Body of pancreas (tissue), 4 donors: ENCODE measurements at regions not wholly inside any gene's neighbourhood (a gene's known extent, or its start where the extent isn't known, plus 50 kb on each side); places are given as distances from the start of the nearest gene placed in this dataset.

Experiments used
- ATAC-seq: fragments of 150-250 bp; one replicate; pipeline ENCODE4 v1.9.1; 2016
- DNase-seq, 4 donors: peaks; one replicate each; pipeline ENCODE4 v3.0.0-alpha.2; 2019
- H3K27ac ChIP-seq, 4 donors: fragments of 200-600 bp; sonication (generic); 1 replicate in 3 of 4; 2 replicates in 1 of 4; pipeline versions ENCODE4 v1.5.1 to v1.6.1; 2016 to 2019; ENCODE audit warnings: mild to moderate bottlenecking in 1 of 4, mixed read lengths in 1 of 4, moderate library complexity in 1 of 4
- H3K27me3 ChIP-seq, 2 donors: fragments of 200-600 bp; sonication (generic); one replicate each; pipeline ENCODE4 v1.6.0; 2016; ENCODE audit warnings: mild to moderate bottlenecking in 1 of 2
- H3K36me3 ChIP-seq, 2 donors: fragments of 200-600 bp; sonication (generic); replicated peaks in 1 of 2; 2 replicates each; pipeline ENCODE4 v1.5.1; 2016; ENCODE audit warnings: low read depth in 2 of 2; ENCODE audit not compliant: insufficient read depth in 1 of 2
- H3K4me1 ChIP-seq: fragments of 200-600 bp; sonication (generic); one replicate; pipeline ENCODE4 v1.6.0; 2016
- H3K4me3 ChIP-seq, 2 donors: fragments of 200-600 bp; sonication (generic); 1 replicate in 1 of 2; 2 replicates in 1 of 2; pipeline ENCODE4 v1.5.1; 2016 to 2019
- H3K9me3 ChIP-seq, 3 donors: fragments of 200-600 bp; sonication (generic); 1 replicate in 2 of 3; 2 replicates in 1 of 3; pipeline ENCODE4 v1.5.1; 2016
- POLR2A ChIP-seq, 3 donors: fragments of 450-650 bp; IDR thresholded peaks; one replicate each; pipeline ENCODE4 v1.6.1; 2016; ENCODE audit warnings: antibody characterized with exemption in 3 of 3, mild to moderate bottlenecking in 2 of 3
- WGBS, 2 donors: methylation state at CpG; one replicate each; pipeline ENCODE4 v1.1.5; 2017; 5-methylcytosine and 5-hydroxymethylcytosine counted together
- intact Hi-C: fragments of 100-400 bp; cut with DNase I; formaldehyde crosslinking; loops from one replicate; pipeline ENCODE4 v1.15.1; 2023
- TF ChIP-seq, protein P1 (sequence below), 7 experiments: fragments of 450-650 bp in 4 of 7; fragments of 200-600 bp in 3 of 7; sonication (generic) in 3 of 7; IDR thresholded peaks; one replicate each; pipeline ENCODE4 v1.5.1; 2016 to 2019; ENCODE audit warnings: antibody characterized with exemption in 7 of 7

DNA sequence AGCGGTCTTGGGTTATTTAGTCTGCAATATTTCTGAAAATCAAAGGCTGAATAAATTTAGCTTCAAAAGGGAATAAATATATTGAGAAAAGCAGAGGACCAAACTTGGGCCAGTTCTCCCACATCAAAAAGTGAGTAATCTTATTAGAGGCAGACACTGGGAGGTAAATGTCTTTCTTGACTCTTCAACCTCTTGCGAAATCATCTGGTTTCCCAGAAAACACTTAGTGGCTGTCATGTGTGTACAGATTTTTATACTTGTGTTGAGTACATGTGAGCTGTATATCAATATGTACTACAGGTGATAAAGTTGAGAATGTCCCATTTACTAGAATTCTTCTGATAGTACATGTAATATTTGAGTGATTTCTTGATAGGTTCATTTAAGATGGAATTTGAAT is 454.9 kb downstream of the PRR16 start:
- intact Hi-C loops = no loop called here
- TF ChIP-seq, protein P1, sequence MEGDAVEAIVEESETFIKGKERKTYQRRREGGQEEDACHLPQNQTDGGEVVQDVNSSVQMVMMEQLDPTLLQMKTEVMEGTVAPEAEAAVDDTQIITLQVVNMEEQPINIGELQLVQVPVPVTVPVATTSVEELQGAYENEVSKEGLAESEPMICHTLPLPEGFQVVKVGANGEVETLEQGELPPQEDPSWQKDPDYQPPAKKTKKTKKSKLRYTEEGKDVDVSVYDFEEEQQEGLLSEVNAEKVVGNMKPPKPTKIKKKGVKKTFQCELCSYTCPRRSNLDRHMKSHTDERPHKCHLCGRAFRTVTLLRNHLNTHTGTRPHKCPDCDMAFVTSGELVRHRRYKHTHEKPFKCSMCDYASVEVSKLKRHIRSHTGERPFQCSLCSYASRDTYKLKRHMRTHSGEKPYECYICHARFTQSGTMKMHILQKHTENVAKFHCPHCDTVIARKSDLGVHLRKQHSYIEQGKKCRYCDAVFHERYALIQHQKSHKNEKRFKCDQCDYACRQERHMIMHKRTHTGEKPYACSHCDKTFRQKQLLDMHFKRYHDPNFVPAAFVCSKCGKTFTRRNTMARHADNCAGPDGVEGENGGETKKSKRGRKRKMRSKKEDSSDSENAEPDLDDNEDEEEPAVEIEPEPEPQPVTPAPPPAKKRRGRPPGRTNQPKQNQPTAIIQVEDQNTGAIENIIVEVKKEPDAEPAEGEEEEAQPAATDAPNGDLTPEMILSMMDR (IDR thresholded peaks at IDR 0.05) = no peak
- TF ChIP-seq POLR2A (IDR thresholded peaks at IDR 0.05) = no peak
- 87 to 88% methylated on average over 2 of the region's 2 CpGs for WGBS, 2 donors
- H3K4me1 ChIP-seq = no peaks in the 10 kb centered on the region
- ATAC-seq (no peak), DNase-seq (no peak)
- H3K9me3 ChIP-seq = no peaks in the 10 kb centered on the region
- H3K36me3 ChIP-seq = no peaks in the 10 kb centered on the region
- no peak overlapping the region for H3K4me3 ChIP-seq
- H3K27ac ChIP-seq = no peak overlapping the region
- H3K27me3 ChIP-seq = no peaks in the 10 kb centered on the region

DNA sequence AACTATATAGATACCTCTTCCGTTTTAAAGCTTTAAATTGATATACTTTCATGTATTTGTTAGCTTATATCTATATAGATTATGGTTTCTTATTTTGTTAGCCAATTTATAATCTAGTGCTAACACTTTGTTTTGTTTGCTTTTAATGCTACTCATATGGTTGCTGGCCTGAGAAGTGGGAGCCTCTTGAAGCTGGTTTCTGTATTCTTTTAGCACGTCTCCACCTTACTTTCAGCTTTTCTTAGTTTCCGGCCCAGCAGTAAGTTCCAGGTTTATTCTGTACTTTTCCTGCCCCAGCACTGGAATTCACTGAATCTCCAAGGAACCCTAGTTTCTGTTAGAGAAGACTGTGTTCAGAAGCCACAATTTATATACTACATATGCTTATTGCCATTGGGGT is 458.9 kb downstream of the PRR16 start:
- Histone ChIP-seq H3K27me3 (no peaks in the 10 kb centered on the region), H3K36me3 (no peaks in the 10 kb centered on the region), H3K4me3 (no peak overlapping the region), H3K4me1 (peaks cover 6% of the 10 kb centered on the region), H3K9me3 (no peaks in the 10 kb centered on the region), H3K27ac (no peak overlapping the region)
- DNase-seq (no peak), ATAC-seq (no peak)
- TF ChIP-seq, protein P1 (IDR thresholded peaks at IDR 0.05) = no peak
- no peak for TF ChIP-seq POLR2A (IDR thresholded peaks at IDR 0.05)
- 87 to 89% methylated on average over 3 of the region's 3 CpGs for WGBS, 2 donors
- intact Hi-C loops = no loop called here

DNA sequence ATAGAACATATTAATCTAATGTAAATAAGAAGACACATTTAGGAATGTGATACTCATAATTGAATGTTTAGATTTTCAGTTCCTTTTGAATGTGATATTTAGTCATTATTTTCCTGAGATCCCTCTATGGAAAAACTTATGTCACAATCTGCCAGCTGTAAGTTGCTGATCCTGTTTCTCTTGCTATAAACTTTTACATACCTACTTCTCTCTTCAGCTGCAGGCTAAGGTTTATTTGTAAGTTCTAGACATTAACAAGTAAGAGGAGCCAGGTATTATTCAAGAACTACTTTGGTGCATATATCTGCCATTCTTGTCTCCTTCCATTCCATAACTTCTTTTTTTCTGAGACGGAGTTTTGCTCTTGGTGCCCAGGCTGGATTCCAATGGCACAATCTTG is 462.4 kb downstream of the PRR16 start:
- 93 to 100% methylated on average over 1 of the region's 1 CpG for WGBS, 2 donors
- Histone ChIP-seq H3K4me1 (peaks cover 10% of the 10 kb centered on the region), H3K4me3 (no peak overlapping the region), H3K9me3 (no peaks in the 10 kb centered on the region), H3K27ac (no peak overlapping the region), H3K36me3 (no peaks in the 10 kb centered on the region), H3K27me3 (no peaks in the 10 kb centered on the region)
- no peak for DNase-seq
- intact Hi-C loops = no loop called here
- no peak for TF ChIP-seq POLR2A (IDR thresholded peaks at IDR 0.05)
- TF ChIP-seq, protein P1 (IDR thresholded peaks at IDR 0.05) = no peak
- no peak for ATAC-seq

DNA sequence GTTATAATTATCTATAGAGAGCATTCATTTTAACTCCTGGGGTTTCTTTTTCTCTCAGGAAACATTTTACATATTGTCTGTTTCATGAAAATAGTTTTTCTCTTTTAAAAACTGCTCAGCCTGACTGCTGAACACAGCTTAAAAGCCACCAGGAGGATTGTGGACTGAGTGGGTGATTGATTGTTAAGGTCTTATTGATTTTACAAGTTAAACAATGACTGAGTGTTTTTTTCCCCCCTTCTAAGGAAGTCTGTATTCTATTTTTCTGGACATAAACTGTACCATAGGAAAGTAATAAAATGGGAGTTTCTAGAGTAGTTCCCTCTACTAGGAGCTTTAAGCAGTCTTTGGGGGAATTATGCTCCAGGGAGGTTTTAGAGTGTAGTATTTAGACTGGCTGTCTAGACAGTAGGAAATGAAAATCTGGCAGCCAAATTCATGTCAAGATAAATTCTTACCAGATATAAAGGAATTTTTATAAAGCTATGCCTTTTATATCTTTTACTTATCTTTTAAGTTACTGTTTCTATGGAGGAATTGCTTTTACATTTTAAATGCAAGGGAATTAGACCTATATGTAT is 463.9 kb downstream of the PRR16 start:
- Histone ChIP-seq H3K27ac (peak overlapping the region in 1 of 4 donors; percentile 55), H3K9me3 (no peaks in the 10 kb centered on the region), H3K27me3 (no peaks in the 10 kb centered on the region), H3K4me3 (no peak overlapping the region), H3K4me1 (peaks cover 10% of the 10 kb centered on the region), H3K36me3 (no peaks in the 10 kb centered on the region)
- ATAC-seq (peak; percentile 86), DNase-seq (peak in 2 of 4 donors; percentile 5 to 13)
- TF ChIP-seq POLR2A (IDR thresholded peaks at IDR 0.05) = no peak
- TF ChIP-seq, protein P1 (IDR thresholded peaks at IDR 0.05) = peak in 1 of 7 experiments; percentile 6
- intact Hi-C loops = no loop called here

DNA sequence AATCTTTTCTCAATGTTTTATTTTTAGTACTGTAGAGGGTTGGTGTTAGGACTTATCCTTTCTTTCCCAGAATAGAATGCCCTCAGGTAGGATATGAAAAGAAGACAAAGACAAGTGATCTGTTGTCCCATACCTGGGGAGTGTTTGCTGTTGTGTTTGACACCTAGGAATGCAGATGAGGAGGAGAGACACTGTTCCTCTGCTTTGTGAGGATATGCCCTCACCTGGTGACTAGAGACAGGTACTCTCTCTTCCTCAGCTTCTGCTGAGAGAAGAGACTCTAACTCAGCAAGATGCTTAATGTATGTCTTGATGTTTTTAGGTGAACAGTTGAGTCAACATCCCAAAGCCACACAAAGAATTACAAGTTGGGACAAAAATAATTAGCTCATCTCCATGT is 468.4 kb downstream of the PRR16 start:
- H3K4me1 ChIP-seq = peaks cover 9% of the 10 kb centered on the region
- H3K27me3 ChIP-seq = no peaks in the 10 kb centered on the region
- no peak overlapping the region for H3K27ac ChIP-seq
- no peak for DNase-seq
- ATAC-seq = no peak
- intact Hi-C loops = no loop called here
- H3K36me3 ChIP-seq = no peaks in the 10 kb centered on the region
- H3K9me3 ChIP-seq = no peaks in the 10 kb centered on the region
- H3K4me3 ChIP-seq = no peak overlapping the region
- no peak for TF ChIP-seq POLR2A (IDR thresholded peaks at IDR 0.05)
- TF ChIP-seq, protein P1 (IDR thresholded peaks at IDR 0.05) = no peak
